Sigmoid colon (tissue), 6 donors: ENCODE measurements at regions not wholly inside any gene's neighbourhood (a gene's known extent, or its start where the extent isn't known, plus 50 kb on each side); places are given as distances from the start of the nearest gene placed in this dataset.

Experiments
- DNase-seq: peaks from one replicate; pipeline ENCODE4 v3.0.0-alpha.2; 2019
- H3K27ac ChIP-seq, 4 donors: fragments of 200-600 bp; sonication (generic); one replicate each; pipeline ENCODE4 v1.5.1; 2016 to 2019; ENCODE audit warnings: mild to moderate bottlenecking in 1 of 4
- H3K27me3 ChIP-seq, 3 donors: fragments of 200-600 bp; sonication (generic); one replicate each; pipeline ENCODE4 v1.5.1; 2019; ENCODE audit warnings: mild to moderate bottlenecking in 1 of 3
- H3K36me3 ChIP-seq, 4 donors: fragments of 200-600 bp; sonication (generic); one replicate each; pipeline ENCODE4 v1.5.1; 2016 to 2019
- H3K4me1 ChIP-seq, 4 donors: fragments of 200-600 bp; sonication (generic); one replicate each; pipeline ENCODE4 v1.5.1; 2017 to 2019
- H3K4me3 ChIP-seq, 4 donors: fragments of 200-600 bp; sonication (generic); one replicate each; pipeline ENCODE4 v1.5.1; 2017 to 2019; ENCODE audit warnings: mild to moderate bottlenecking in 2 of 4, moderate library complexity in 1 of 4
- H3K9me3 ChIP-seq, 4 donors: fragments of 200-600 bp in 3 of 4; sonication (generic) in 3 of 4; one replicate each; pipeline versions ENCODE4 v1.5.1 to v1.6.1; 2013 to 2019
- EP300 ChIP-seq, 4 donors: sonication (generic); formaldehyde crosslinking; IDR thresholded peaks; one replicate each; pipeline ENCODE4 v1.6.1; 2017; ENCODE audit warnings: antibody characterized with exemption in 4 of 4
- POLR2A ChIP-seq, 2 donors: fragments of 450-650 bp; IDR thresholded peaks; one replicate each; pipeline ENCODE4 v1.6.1; 2016; ENCODE audit warnings: antibody characterized with exemption in 2 of 2, mild to moderate bottlenecking in 2 of 2, moderate library complexity in 2 of 2
- POLR2AphosphoS5 ChIP-seq, 4 donors: sonication (generic); formaldehyde crosslinking; IDR thresholded peaks; one replicate each; pipeline ENCODE4 v1.6.1; 2017; ENCODE audit warnings: antibody characterized with exemption in 4 of 4
- WGBS, 2 donors: extraction: QIAGEN DNeasy Blood & Tissue Kit; methylation state at CpG; one replicate each; pipeline ENCODE4 v1.1.7; 2013; 5-methylcytosine and 5-hydroxymethylcytosine counted together
- intact Hi-C: fragments of 100-400 bp; cut with DNase I; formaldehyde crosslinking; loops from one replicate; pipeline ENCODE4 v1.15.1; 2023
- TF ChIP-seq, protein P1 (sequence below), 4 experiments: fragments of 450-650 bp in 3 of 4; fragments of 200-600 bp in 1 of 4; IDR thresholded peaks; one replicate each; pipeline ENCODE4 v1.5.1; 2016 to 2019; ENCODE audit warnings: antibody characterized with exemption in 4 of 4, mild to moderate bottlenecking in 3 of 4, moderate library complexity in 2 of 4
- donor health status: healthy with polysubstance abuse.
- donor health status: healthy.

GRCh38 chr9:86716326-86716922 lies 230.9 kb downstream of the GAS1 start:
- H3K27ac ChIP-seq: peak overlapping the region in 2 of 4 donors; percentile 8 to 40

DNA sequence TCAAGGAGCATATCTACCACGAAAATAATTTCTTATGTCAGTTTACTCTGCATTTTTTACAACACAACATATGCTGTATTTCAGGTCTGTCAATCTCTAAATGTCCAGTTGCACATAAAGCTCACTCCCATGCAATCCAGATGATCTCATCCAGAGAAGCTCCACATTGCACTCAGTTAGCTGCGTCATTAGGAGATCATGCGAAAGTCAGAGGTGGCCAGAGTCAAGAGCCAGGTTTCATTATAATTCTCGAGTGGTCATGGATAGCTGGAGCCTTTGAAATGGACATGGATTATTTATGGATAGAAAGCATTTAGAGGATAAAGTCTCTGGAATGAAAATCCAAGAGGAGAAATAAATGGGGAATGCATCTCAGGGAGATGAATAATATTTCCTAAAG lies 232.3 kb downstream of the GAS1 start:
- Histone ChIP-seq H3K4me3 (no peak overlapping the region), H3K27ac (peak overlapping the region in 2 of 4 donors; percentile 8 to 40), H3K36me3 (no peaks in the 10 kb centered on the region), H3K27me3 (no peaks in the 10 kb centered on the region), H3K9me3 (no peaks in the 10 kb centered on the region), H3K4me1 (no peaks in the 10 kb centered on the region)
- intact Hi-C loops: no loop called here
- no peak for DNase-seq
- TF ChIP-seq POLR2AphosphoS5 (IDR thresholded peaks at IDR 0.05): peak in 2 of 4 donors; percentile 15 to 21
- TF ChIP-seq, protein P1, sequence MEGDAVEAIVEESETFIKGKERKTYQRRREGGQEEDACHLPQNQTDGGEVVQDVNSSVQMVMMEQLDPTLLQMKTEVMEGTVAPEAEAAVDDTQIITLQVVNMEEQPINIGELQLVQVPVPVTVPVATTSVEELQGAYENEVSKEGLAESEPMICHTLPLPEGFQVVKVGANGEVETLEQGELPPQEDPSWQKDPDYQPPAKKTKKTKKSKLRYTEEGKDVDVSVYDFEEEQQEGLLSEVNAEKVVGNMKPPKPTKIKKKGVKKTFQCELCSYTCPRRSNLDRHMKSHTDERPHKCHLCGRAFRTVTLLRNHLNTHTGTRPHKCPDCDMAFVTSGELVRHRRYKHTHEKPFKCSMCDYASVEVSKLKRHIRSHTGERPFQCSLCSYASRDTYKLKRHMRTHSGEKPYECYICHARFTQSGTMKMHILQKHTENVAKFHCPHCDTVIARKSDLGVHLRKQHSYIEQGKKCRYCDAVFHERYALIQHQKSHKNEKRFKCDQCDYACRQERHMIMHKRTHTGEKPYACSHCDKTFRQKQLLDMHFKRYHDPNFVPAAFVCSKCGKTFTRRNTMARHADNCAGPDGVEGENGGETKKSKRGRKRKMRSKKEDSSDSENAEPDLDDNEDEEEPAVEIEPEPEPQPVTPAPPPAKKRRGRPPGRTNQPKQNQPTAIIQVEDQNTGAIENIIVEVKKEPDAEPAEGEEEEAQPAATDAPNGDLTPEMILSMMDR (IDR thresholded peaks at IDR 0.05): no peak
- 57 to 75% methylated on average over 4 of the region's 4 CpGs for WGBS, 2 donors

More at GRCh38 chr9:86716326-86716922, 230.9 kb downstream of the GAS1 start:
- H3K4me3 ChIP-seq: no peak overlapping the region
- intact Hi-C loops: no loop called here
- H3K36me3 ChIP-seq: no peaks in the 10 kb centered on the region
- no peak for DNase-seq
- TF ChIP-seq, protein P1 (IDR thresholded peaks at IDR 0.05): no peak
- no peak for TF ChIP-seq POLR2AphosphoS5 (IDR thresholded peaks at IDR 0.05)
- no peak for TF ChIP-seq POLR2A (IDR thresholded peaks at IDR 0.05)
- TF ChIP-seq EP300 (IDR thresholded peaks at IDR 0.05): no peak
- peaks cover 0 to 5% (median 3%) of the 10 kb centered on the region in 4 donors for H3K4me1 ChIP-seq
- H3K9me3 ChIP-seq: no peaks in the 10 kb centered on the region
- WGBS, 2 donors: 80% methylated on average over 4 of the region's 4 CpGs
- no peaks in the 10 kb centered on the region for H3K27me3 ChIP-seq

- intact Hi-C loops: no loop called here
- Histone ChIP-seq H3K9me3 (no peaks in the 10 kb centered on the region), H3K36me3 (no peaks in the 10 kb centered on the region), H3K27ac (peak overlapping the region in 2 of 4 donors; percentile 2 to 40), H3K4me1 (no peaks in the 10 kb centered on the region), H3K27me3 (no peaks in the 10 kb centered on the region), H3K4me3 (no peak overlapping the region)
- DNase-seq: no peak
- 82 to 87% methylated on average over 1 of the region's 1 CpG for WGBS, 2 donors
- TF ChIP-seq POLR2AphosphoS5 (IDR thresholded peaks at IDR 0.05): no peak
- no peak for TF ChIP-seq EP300 (IDR thresholded peaks at IDR 0.05)
- no peak for TF ChIP-seq POLR2A (IDR thresholded peaks at IDR 0.05)
- TF ChIP-seq, protein P1 (IDR thresholded peaks at IDR 0.05): no peak
Measured at GRCh38 chr9:86713970-86714369, 233.3 kb downstream of the GAS1 start.

DNA sequence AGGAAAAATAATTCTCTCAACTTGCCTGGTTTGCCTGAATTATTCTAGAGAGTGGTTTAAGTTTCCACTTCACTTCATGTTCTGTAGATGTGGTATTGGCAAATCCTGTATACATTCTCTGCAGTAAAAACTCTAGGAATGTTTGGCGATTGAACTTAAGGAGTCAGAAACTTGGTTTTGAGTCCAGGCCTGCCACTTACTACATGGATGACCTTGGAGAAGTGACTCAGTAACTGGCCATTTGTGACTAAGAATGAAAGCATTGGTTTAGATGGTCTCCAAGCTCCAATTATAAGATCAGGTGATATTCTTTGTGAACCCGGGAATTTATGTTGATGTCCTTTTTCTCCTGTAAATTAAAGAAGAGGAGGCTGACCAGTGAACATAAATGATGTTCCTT lies 233.8 kb downstream of the GAS1 start:
- Histone ChIP-seq H3K4me3 (no peak overlapping the region), H3K9me3 (no peaks in the 10 kb centered on the region), H3K36me3 (no peaks in the 10 kb centered on the region), H3K4me1 (no peaks in the 10 kb centered on the region), H3K27ac (peak overlapping the region in 2 of 4 donors; percentile 2 to 18), H3K27me3 (no peaks in the 10 kb centered on the region)
- TF ChIP-seq POLR2A (IDR thresholded peaks at IDR 0.05) (no peak), POLR2AphosphoS5 (IDR thresholded peaks at IDR 0.05) (no peak), EP300 (IDR thresholded peaks at IDR 0.05) (no peak)
- TF ChIP-seq, protein P1 (IDR thresholded peaks at IDR 0.05): no peak
- DNase-seq: no peak
- WGBS, 2 donors: 85 to 86% methylated on average over 2 of the region's 2 CpGs
- intact Hi-C loops: no loop called here
